GM21528 (cell line): ENCODE measurements at regions not wholly inside any gene's neighbourhood (a gene's known extent, or its start where the extent isn't known, plus 50 kb on each side); places are given as distances from the start of the nearest gene placed in this dataset.
"Not testable (repeated sequence)": the region's sequence is repeated elsewhere in the genome, so short reads cannot be mapped to it uniquely, and the experiment has no call there.

ENCODE experiments used
- ATAC-seq: cut with Tn5 transposase; IDR thresholded peaks from one replicate; pipeline ENCODE4 v1.9.1; 2021; ENCODE audit warnings: mild to moderate bottlenecking, moderate library complexity; ENCODE audit not compliant: unreplicated experiment, low FRiP score

- ATAC-seq: no peak
These were observed 62.6 kb downstream of the DUSP6 start for GRCh38 chr12:89289720-89290119.

- no peak for ATAC-seq
These were observed 63.3 kb downstream of the DUSP6 start for GRCh38 chr12:89288959-89289358.

- ATAC-seq: no peak
These were observed 65.8 kb downstream of the DUSP6 start for GRCh38 chr12:89286501-89286900.

GRCh38 chr12:89281539-89281867 is 70.8 kb downstream of the DUSP6 start:
- no peak for ATAC-seq

GRCh38 chr12:89280833-89281538 is 71.3 kb downstream of the DUSP6 start:
- ATAC-seq: no peak

- ATAC-seq: no peak
These were observed 72.8 kb downstream of the DUSP6 start for GRCh38 chr12:89279499-89279898.

- no peak for ATAC-seq
These were observed 73.4 kb downstream of the DUSP6 start for GRCh38 chr12:89278862-89279261.

GRCh38 chr12:89278169-89278568 is 74.1 kb downstream of the DUSP6 start:
- ATAC-seq: no peak

- ATAC-seq: no peak
These were observed 75.4 kb downstream of the DUSP6 start for GRCh38 chr12:89276860-89277259.

GRCh38 chr12:89273525-89273924 is 78.8 kb downstream of the DUSP6 start:
- ATAC-seq: no peak

GRCh38 chr12:89270548-89270947 is 81.8 kb downstream of the DUSP6 start:
- ATAC-seq: no peak

- ATAC-seq: no peak
These were observed 83.1 kb downstream of the DUSP6 start for GRCh38 chr12:89269174-89269573.

GRCh38 chr12:89267404-89267803 is 84.9 kb downstream of the DUSP6 start:
- ATAC-seq: no peak

- ATAC-seq: not testable (repeated sequence)
These were observed 85.6 kb downstream of the DUSP6 start for GRCh38 chr12:89266574-89267188.

GRCh38 chr12:89264837-89265236 is 87.5 kb downstream of the DUSP6 start:
- ATAC-seq: no peak

GRCh38 chr12:89263900-89264299 is 88.4 kb downstream of the DUSP6 start:
- no peak for ATAC-seq

GRCh38 chr12:89262855-89263552 is 89.3 kb downstream of the DUSP6 start:
- no peak for ATAC-seq

- ATAC-seq: no peak
These were observed 90.3 kb downstream of the DUSP6 start for GRCh38 chr12:89261982-89262381.

- no peak for ATAC-seq
These were observed 91.3 kb downstream of the DUSP6 start for GRCh38 chr12:89260841-89261637.

GRCh38 chr12:89259821-89260220 is 92.5 kb downstream of the DUSP6 start:
- no peak for ATAC-seq
